Hematopoietic multipotent progenitor cell treated with erythropoietin and hydrocortisone succinate and interleukin-3 and kit ligand, for 15 days (in vitro differentiated cells): ENCODE measurements at regions not wholly inside any gene's neighbourhood (a gene's known extent, or its start where the extent isn't known, plus 50 kb on each side); places are given as distances from the start of the nearest gene placed in this dataset.

Experiments
- DNase-seq: peaks from one replicate; pipeline ENCODE4 v3.0.0-alpha.2; 2015; ENCODE audit warnings: low spot score

GRCh38 chr2:59569124-59569523 lies 984.3 kb downstream of the BCL11A start:
- DNase-seq: no peak

GRCh38 chr2:59568461-59568860 lies 985.0 kb downstream of the BCL11A start:
- DNase-seq: no peak

GRCh38 chr2:59567151-59567550 lies 986.3 kb downstream of the BCL11A start:
- no peak for DNase-seq

GRCh38 chr2:59566739-59567138 lies 986.7 kb downstream of the BCL11A start:
- DNase-seq: no peak

- DNase-seq: no peak
These were observed 992.2 kb downstream of the BCL11A start for GRCh38 chr2:59561281-59561680.

- no peak for DNase-seq
These were observed 992.7 kb downstream of the BCL11A start for GRCh38 chr2:59560769-59561168.

- DNase-seq: no peak
These were observed 1012.6 kb downstream of the BCL11A start for GRCh38 chr2:59540864-59541263.

GRCh38 chr2:59538398-59538911 lies 1015.0 kb downstream of the BCL11A start:
- no peak for DNase-seq

GRCh38 chr2:59532808-59533207 lies 1020.6 kb downstream of the BCL11A start:
- no peak for DNase-seq

GRCh38 chr2:59530258-59530657 lies 1023.2 kb downstream of the BCL11A start:
- DNase-seq: no peak

- no peak for DNase-seq
These were observed 1023.7 kb downstream of the BCL11A start for GRCh38 chr2:59529726-59530125.

- no peak for DNase-seq
These were observed 1024.9 kb downstream of the BCL11A start for GRCh38 chr2:59528525-59528924.

- no peak for DNase-seq
These were observed 1050.5 kb downstream of the BCL11A start for GRCh38 chr2:59502981-59503380.

GRCh38 chr2:59490994-59491393 lies 1062.5 kb downstream of the BCL11A start:
- no peak for DNase-seq

- DNase-seq: no peak
These were observed 1063.3 kb downstream of the BCL11A start for GRCh38 chr2:59490192-59490591.

- no peak for DNase-seq
These were observed 1068.8 kb downstream of the BCL11A start for GRCh38 chr2:59484673-59485072.

GRCh38 chr2:59463426-59463825 lies 1090.0 kb downstream of the BCL11A start:
- DNase-seq: no peak

- no peak for DNase-seq
These were observed 1090.8 kb downstream of the BCL11A start for GRCh38 chr2:59462422-59463197.

GRCh38 chr2:59461127-59461526 lies 1092.3 kb downstream of the BCL11A start:
- DNase-seq: no peak

GRCh38 chr2:59458800-59459199 lies 1094.7 kb downstream of the BCL11A start:
- DNase-seq: no peak

- no peak for DNase-seq
These were observed 1097.2 kb downstream of the BCL11A start for GRCh38 chr2:59456285-59456684.

GRCh38 chr2:59449274-59449673 lies 1104.2 kb downstream of the BCL11A start:
- DNase-seq: no peak

- no peak for DNase-seq
These were observed 1113.0 kb downstream of the BCL11A start for GRCh38 chr2:59440491-59440890.

- DNase-seq: no peak
These were observed 1117.8 kb downstream of the BCL11A start for GRCh38 chr2:59435635-59436034.
